Fibroblast of the aortic adventitia (primary cell): ENCODE measurements at regions not wholly inside any gene's neighbourhood (a gene's known extent, or its start where the extent isn't known, plus 50 kb on each side); places are given as distances from the start of the nearest gene placed in this dataset.

Experiments used
- DNase-seq: peaks from one replicate; pipeline ENCODE4 v3.0.0-alpha.2; 2010; ENCODE audit warnings: low read depth
- H3K4me3 ChIP-seq: 2 replicates; pipeline ENCODE4 v1.5.1; 2011; ENCODE audit warnings: low read depth, mild to moderate bottlenecking, control low read depth, low read length, moderate library complexity
- TF ChIP-seq, protein P1 (sequence below): IDR thresholded peaks from 2 replicates; pipeline ENCODE4 v1.5.1; 2011; ENCODE audit warnings: mild to moderate bottlenecking, low read length, control low read depth, inconsistent platforms; ENCODE audit not compliant: insufficient read depth

DNA sequence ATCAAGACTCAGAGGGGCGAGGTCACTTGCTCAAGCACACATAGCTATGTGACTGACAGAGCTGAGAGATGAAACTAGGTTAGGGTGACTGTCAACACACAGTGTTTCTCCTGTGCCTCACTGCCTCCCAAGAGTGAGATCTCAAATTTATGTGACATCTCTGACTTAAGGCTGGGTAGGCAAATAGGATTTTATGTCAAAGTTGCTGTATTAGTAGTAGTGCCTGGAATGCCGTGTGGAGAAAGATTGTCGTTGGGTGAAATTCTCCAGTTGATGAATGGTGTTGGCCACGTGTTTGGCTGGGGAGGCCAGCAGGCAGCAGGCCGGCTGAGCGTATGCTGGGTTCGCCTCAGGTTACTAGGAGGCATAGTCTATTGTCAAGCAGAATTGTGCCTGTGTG, 148.3 kb upstream of the BMPER start:
- H3K4me3 ChIP-seq: no peak overlapping the region
- DNase-seq: peak; percentile 89
- TF ChIP-seq, protein P1, sequence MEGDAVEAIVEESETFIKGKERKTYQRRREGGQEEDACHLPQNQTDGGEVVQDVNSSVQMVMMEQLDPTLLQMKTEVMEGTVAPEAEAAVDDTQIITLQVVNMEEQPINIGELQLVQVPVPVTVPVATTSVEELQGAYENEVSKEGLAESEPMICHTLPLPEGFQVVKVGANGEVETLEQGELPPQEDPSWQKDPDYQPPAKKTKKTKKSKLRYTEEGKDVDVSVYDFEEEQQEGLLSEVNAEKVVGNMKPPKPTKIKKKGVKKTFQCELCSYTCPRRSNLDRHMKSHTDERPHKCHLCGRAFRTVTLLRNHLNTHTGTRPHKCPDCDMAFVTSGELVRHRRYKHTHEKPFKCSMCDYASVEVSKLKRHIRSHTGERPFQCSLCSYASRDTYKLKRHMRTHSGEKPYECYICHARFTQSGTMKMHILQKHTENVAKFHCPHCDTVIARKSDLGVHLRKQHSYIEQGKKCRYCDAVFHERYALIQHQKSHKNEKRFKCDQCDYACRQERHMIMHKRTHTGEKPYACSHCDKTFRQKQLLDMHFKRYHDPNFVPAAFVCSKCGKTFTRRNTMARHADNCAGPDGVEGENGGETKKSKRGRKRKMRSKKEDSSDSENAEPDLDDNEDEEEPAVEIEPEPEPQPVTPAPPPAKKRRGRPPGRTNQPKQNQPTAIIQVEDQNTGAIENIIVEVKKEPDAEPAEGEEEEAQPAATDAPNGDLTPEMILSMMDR: no peak

- DNase-seq: peak; percentile 76
- H3K4me3 ChIP-seq: no peak overlapping the region
- TF ChIP-seq, protein P1: peak; percentile 51
Observed at GRCh38 chr7:33757563-33758165, 147.7 kb upstream of the BMPER start.

DNA sequence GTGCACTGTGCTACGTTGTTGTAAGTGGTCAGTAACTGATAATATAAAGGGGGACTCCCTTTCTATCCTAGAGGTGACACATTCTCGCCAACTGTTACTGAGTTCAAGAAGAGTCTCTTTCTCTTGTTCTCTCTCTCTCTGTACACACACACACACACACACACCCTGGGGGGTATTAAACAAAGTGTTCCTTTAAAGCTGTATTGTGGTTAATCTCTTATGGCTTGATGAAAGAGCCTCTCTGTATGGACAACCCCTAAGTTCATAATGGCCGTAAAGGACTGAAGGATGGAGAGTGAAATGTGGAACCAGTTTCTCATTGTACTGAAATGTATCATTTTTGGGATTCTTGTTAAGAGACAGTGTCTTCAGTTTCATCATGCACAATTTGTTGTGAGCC, 145.2 kb upstream of the BMPER start:
- no peak overlapping the region for H3K4me3 ChIP-seq
- TF ChIP-seq, protein P1: no peak
- no peak for DNase-seq

GRCh38 chr7:33760834-33761233, 144.5 kb upstream of the BMPER start:
- no peak for DNase-seq
- H3K4me3 ChIP-seq: no peak overlapping the region
- TF ChIP-seq, protein P1: no peak

DNA sequence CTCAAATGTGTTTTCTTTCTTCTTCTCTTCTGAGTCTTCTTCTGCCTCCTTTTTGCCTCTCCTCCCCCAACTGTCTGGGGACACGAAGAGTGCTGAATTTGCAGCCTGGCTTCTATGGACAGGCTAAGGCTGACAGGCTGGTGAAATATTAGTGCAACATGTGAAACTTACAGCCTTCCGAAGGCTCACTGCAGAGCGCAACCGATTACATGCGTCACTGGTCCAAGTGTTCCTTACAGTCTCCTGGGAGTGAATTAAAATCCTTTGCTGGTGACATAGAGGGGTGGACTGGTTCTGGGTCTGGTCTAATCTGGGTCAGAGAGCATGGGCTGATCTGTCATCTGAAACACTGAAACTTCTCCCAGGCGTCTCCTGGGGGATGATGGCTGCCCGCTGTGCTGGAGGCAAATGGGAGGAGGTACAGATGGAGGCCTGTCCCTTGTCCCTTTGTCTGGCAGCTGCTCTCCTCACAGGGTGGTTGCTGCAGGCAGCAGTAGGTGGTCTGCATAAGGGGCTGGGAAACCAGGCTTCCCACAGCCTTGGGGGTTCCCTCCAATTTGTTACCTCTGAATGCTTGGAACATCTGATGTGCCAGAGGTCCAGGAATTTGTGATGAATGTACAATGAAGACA, 143.8 kb upstream of the BMPER start:
- DNase-seq: no peak
- no peak overlapping the region for H3K4me3 ChIP-seq
- TF ChIP-seq, protein P1: no peak

- H3K4me3 ChIP-seq: no peak overlapping the region
- TF ChIP-seq, protein P1: no peak
- DNase-seq: no peak
Observed at GRCh38 chr7:33762151-33762910, 143.0 kb upstream of the BMPER start.
